HG03175 (cell line): ENCODE measurements at regions not wholly inside any gene's neighbourhood (a gene's known extent, or its start where the extent isn't known, plus 50 kb on each side); places are given as distances from the start of the nearest gene placed in this dataset.

ENCODE experiments used
- ATAC-seq: cut with Tn5 transposase; IDR thresholded peaks from one replicate; pipeline ENCODE4 v1.9.1; 2021; ENCODE audit warnings: mild to moderate bottlenecking, moderate library complexity; ENCODE audit not compliant: unreplicated experiment

GRCh38 chr6:14816116-14816859, 429.6 kb upstream of the JARID2 start:
- no peak for ATAC-seq

- ATAC-seq, result no peak
Observed at GRCh38 chr6:14817074-14817473, 428.8 kb upstream of the JARID2 start.

GRCh38 chr6:14818422-14818884, 427.4 kb upstream of the JARID2 start:
- no peak for ATAC-seq

GRCh38 chr6:14819001-14819400, 426.9 kb upstream of the JARID2 start:
- ATAC-seq, result no peak

- no peak for ATAC-seq
Observed at GRCh38 chr6:14819840-14820420, 425.9 kb upstream of the JARID2 start.

GRCh38 chr6:14822012-14822553, 423.8 kb upstream of the JARID2 start:
- ATAC-seq, result no peak

- ATAC-seq, result no peak
Observed at GRCh38 chr6:14822679-14823078, 423.2 kb upstream of the JARID2 start.

GRCh38 chr6:14824060-14824459, 421.8 kb upstream of the JARID2 start:
- no peak for ATAC-seq

- no peak for ATAC-seq
Observed at GRCh38 chr6:14824484-14825275, 421.2 kb upstream of the JARID2 start.

GRCh38 chr6:14826456-14826855, 419.4 kb upstream of the JARID2 start:
- ATAC-seq, result no peak

- no peak for ATAC-seq
Observed at GRCh38 chr6:14827354-14827753, 418.5 kb upstream of the JARID2 start.

GRCh38 chr6:14828201-14828611, 417.7 kb upstream of the JARID2 start:
- ATAC-seq, result no peak

- ATAC-seq, result no peak
Observed at GRCh38 chr6:14831070-14831469, 414.8 kb upstream of the JARID2 start.

GRCh38 chr6:14831937-14832336, 413.9 kb upstream of the JARID2 start:
- no peak for ATAC-seq

GRCh38 chr6:14832427-14832826, 413.4 kb upstream of the JARID2 start:
- no peak for ATAC-seq

- no peak for ATAC-seq
Observed at GRCh38 chr6:14834851-14835530, 410.9 kb upstream of the JARID2 start.

- no peak for ATAC-seq
Observed at GRCh38 chr6:14837435-14837834, 408.4 kb upstream of the JARID2 start.

- ATAC-seq, result no peak
Observed at GRCh38 chr6:14838133-14838583, 407.7 kb upstream of the JARID2 start.

GRCh38 chr6:14841901-14842421, 403.9 kb upstream of the JARID2 start:
- ATAC-seq, result no peak

GRCh38 chr6:14844411-14844810, 401.5 kb upstream of the JARID2 start:
- no peak for ATAC-seq

- no peak for ATAC-seq
Observed at GRCh38 chr6:14848019-14848418, 397.9 kb upstream of the JARID2 start.
